HCT116 (cell line): ENCODE measurements at regions not wholly inside any gene's neighbourhood (a gene's known extent, or its start where the extent isn't known, plus 50 kb on each side); places are given as distances from the start of the nearest gene placed in this dataset.

ENCODE experiments used
- ATAC-seq: fragments of 200-7000 bp; cut with Tn5 transposase; 2 replicates; pipeline ENCODE4 v1.9.1; 2020; ENCODE audit warnings: mild to moderate bottlenecking, moderate library complexity
- BruUV-seq: library from RNA; stranded (reverse); fragments of 400-500 nt; replicated peaks from 2 replicates; lab custom pipeline; 2021; lab: Mats Ljungman, UMichigan
- CTCF ChIA-PET: fragments of 300-600 bp; sonication (Branson Sonifier 250); formaldehyde crosslinking; loops from one replicate; lab custom pipeline; 2021; ENCODE audit warnings: antibody characterized with exemption; lab: Charles Lee
- POLR2A ChIA-PET: fragments of 300-600, 350-600 bp; sonication (Branson Sonifier 250); formaldehyde crosslinking; loops from one replicate; lab custom pipeline; 2021; ENCODE audit warnings: antibody characterized with exemption; lab: Charles Lee
- RAD21 ChIA-PET, 2 experiments: fragments of 300-600 bp; sonication (Branson Sonifier 250); formaldehyde crosslinking; loops; one replicate each; lab custom pipeline; 2023; ENCODE audit warnings: low total read pairs in 2 of 2; ENCODE audit not compliant: uncharacterized antibody in 2 of 2, unreplicated experiment in 2 of 2, low non-redundant PET in 1 of 2; lab: Charles Lee
- DNase-seq: peaks from one replicate; pipeline ENCODE4 v3.0.0-alpha.2; 2010; ENCODE audit warnings: low read depth, low spot score
- H2AFZ ChIP-seq: fragments of 200-600 bp; shearing (Covaris generic), sonication (generic); 2 replicates; pipeline ENCODE4 v1.6.1; 2017; ENCODE audit warnings: low read depth, mixed run types, mixed read lengths, antibody characterized with exemption, low read length; ENCODE audit not compliant: poor library complexity, severe bottlenecking
- H3K27ac ChIP-seq: 2 replicates; pipeline ENCODE4 v1.5.1; 2012; ENCODE audit warnings: low read depth, low read length
- H3K27me3 ChIP-seq: fragments of 200-600 bp; sonication (generic); 2 replicates; pipeline ENCODE4 v1.6.1; 2016; ENCODE audit warnings: mixed run types, low read length, mixed read lengths; ENCODE audit not compliant: insufficient read depth
- H3K36me3 ChIP-seq, 2 experiments: fragments of 200-500 bp in 1 of 2; fragments of 200-600 bp in 1 of 2; sonication (Bioruptor generic) in 1 of 2; sonication (generic) in 1 of 2; 2 replicates each; pipeline versions ENCODE4 v1.5.1 to v1.6.1; 2014 to 2016; ENCODE audit warnings: low read length in 2 of 2, inconsistent platforms in 1 of 2, mixed read lengths in 1 of 2, mixed run types in 1 of 2; ENCODE audit not compliant: insufficient read depth in 2 of 2, control insufficient read depth in 1 of 2
- H3K4me1 ChIP-seq, 2 experiments: fragments of 200-600 bp in 1 of 2; sonication (generic) in 1 of 2; 2 replicates each; pipeline versions ENCODE4 v1.5.1 to v1.6.1; 2012 to 2017; ENCODE audit warnings: low read length in 2 of 2, inconsistent platforms in 1 of 2, mild to moderate bottlenecking in 1 of 2, mixed read lengths in 1 of 2, mixed run types in 1 of 2, moderate library complexity in 1 of 2; ENCODE audit not compliant: insufficient read depth in 2 of 2, control insufficient read depth in 1 of 2
- H3K4me2 ChIP-seq: fragments of 200-600 bp; sonication (generic); 2 replicates; pipeline ENCODE4 v1.6.1; 2017; ENCODE audit warnings: mixed run types, low read length, mixed read lengths
- H3K4me3 ChIP-seq, 2 experiments: fragments of 200-600 bp in 1 of 2; sonication (generic) in 1 of 2; replicated peaks in 1 of 2; 2 replicates each; pipeline ENCODE4 v1.5.1; 2011 to 2016; ENCODE audit warnings: low read length in 2 of 2, control low read depth in 1 of 2, low read depth in 1 of 2, mild to moderate bottlenecking in 1 of 2, mixed read lengths in 1 of 2, mixed run types in 1 of 2
- H3K79me2 ChIP-seq: fragments of 200-600 bp; sonication (generic); 2 replicates; pipeline ENCODE4 v1.6.1; 2017; ENCODE audit warnings: mild to moderate bottlenecking, mixed run types, low read length, moderate library complexity, mixed read lengths; ENCODE audit not compliant: insufficient read depth
- H3K9ac ChIP-seq: fragments of 200-600 bp; sonication (generic); 2 replicates; pipeline ENCODE4 v1.6.1; 2016; ENCODE audit warnings: low read length, mixed read lengths
- H3K9me2 ChIP-seq: fragments of 200-600 bp; sonication (generic), shearing (Covaris generic); 2 replicates; pipeline ENCODE4 v1.6.1; 2017; ENCODE audit warnings: mixed run types, mild to moderate bottlenecking, moderate library complexity; ENCODE audit not compliant: insufficient read depth
- H3K9me3 ChIP-seq, 2 experiments: fragments of 200-500 bp in 1 of 2; fragments of 200-600 bp in 1 of 2; sonication (Bioruptor generic) in 1 of 2; sonication (generic) in 1 of 2; 2 replicates each; pipeline ENCODE4 v1.6.1; 2014 to 2017; ENCODE audit warnings: low read length in 2 of 2, mixed read lengths in 2 of 2, inconsistent platforms in 1 of 2, low read depth in 1 of 2, mild to moderate bottlenecking in 1 of 2, mixed run types in 1 of 2, moderate library complexity in 1 of 2; ENCODE audit not compliant: control insufficient read depth in 1 of 2, insufficient read depth in 1 of 2
- H4K20me1 ChIP-seq: fragments of 200-600 bp; sonication (generic), shearing (Covaris generic); 2 replicates; pipeline ENCODE4 v1.6.1; 2017; ENCODE audit warnings: mixed run types, mild to moderate bottlenecking, moderate library complexity; ENCODE audit not compliant: insufficient read depth
- CBX3 ChIP-seq: IDR thresholded peaks from 2 replicates; pipeline ENCODE4 v1.6.1; 2012; ENCODE audit warnings: low read depth
- FOSL1 ChIP-seq: IDR thresholded peaks from 2 replicates; pipeline ENCODE4 v1.6.1; 2012; ENCODE audit warnings: low read depth
- JUND ChIP-seq: IDR thresholded peaks from 2 replicates; pipeline ENCODE4 v1.6.1; 2012
- POLR2A ChIP-seq: IDR thresholded peaks from 2 replicates; pipeline ENCODE4 v1.7.0; 2011; ENCODE audit warnings: borderline replicate concordance; ENCODE audit not compliant: insufficient read depth, insufficient read length; ENCODE audit errors: extremely low read depth
- SIN3A ChIP-seq: IDR thresholded peaks from 2 replicates; pipeline ENCODE4 v1.6.1; 2012; ENCODE audit warnings: low read depth
- SP1 ChIP-seq: IDR thresholded peaks from 2 replicates; pipeline ENCODE4 v1.6.1; 2012; ENCODE audit warnings: low read depth
- YY1 ChIP-seq: IDR thresholded peaks from 2 replicates; pipeline ENCODE4 v1.6.1; 2011; ENCODE audit warnings: low read length, low read depth, moderate library complexity, mild to moderate bottlenecking; ENCODE audit not compliant: insufficient replicate concordance; ENCODE audit errors: extremely low read depth
- ZFX ChIP-seq: fragments of 450-650 bp; IDR thresholded peaks from 2 replicates; pipeline ENCODE4 v1.6.1; 2017
- intact Hi-C: fragments of 100-400 bp; cut with micrococcal nuclease; formaldehyde crosslinking; loops from 2 replicates; pipeline ENCODE4 v1.10.0; 2022
- TF ChIP-seq, protein P1 (sequence below), 3 experiments: fragments of 200-600 bp in 1 of 3; sonication (generic) in 1 of 3; IDR thresholded peaks in 2 of 3; conservative IDR thresholded peaks in 1 of 3; 2 replicates each; pipeline ENCODE4 v1.5.1; 2012 to 2017; ENCODE audit warnings: low read depth in 2 of 3, low read length in 2 of 3, antibody characterized with exemption in 1 of 3, borderline replicate concordance in 1 of 3, control low read depth in 1 of 3, mild to moderate bottlenecking in 1 of 3, mixed read lengths in 1 of 3, mixed run types in 1 of 3, moderate library complexity in 1 of 3; ENCODE audit not compliant: insufficient read depth in 1 of 3
- TF ChIP-seq, protein P2 (sequence below): IDR thresholded peaks from 2 replicates; pipeline ENCODE4 v1.6.1; 2011; ENCODE audit warnings: mild to moderate bottlenecking, low read length, moderate library complexity; ENCODE audit not compliant: insufficient replicate concordance; ENCODE audit errors: extremely low read depth
- TF ChIP-seq, protein P3 (sequence below): IDR thresholded peaks from 2 replicates; pipeline ENCODE4 v1.6.1; 2012
- TF ChIP-seq, protein P4 (sequence below): IDR thresholded peaks from 2 replicates; pipeline ENCODE4 v1.6.1; 2012
- TF ChIP-seq, protein P5 (sequence below): IDR thresholded peaks from 2 replicates; pipeline ENCODE4 v1.6.1; 2012; ENCODE audit warnings: low read depth

DNA sequence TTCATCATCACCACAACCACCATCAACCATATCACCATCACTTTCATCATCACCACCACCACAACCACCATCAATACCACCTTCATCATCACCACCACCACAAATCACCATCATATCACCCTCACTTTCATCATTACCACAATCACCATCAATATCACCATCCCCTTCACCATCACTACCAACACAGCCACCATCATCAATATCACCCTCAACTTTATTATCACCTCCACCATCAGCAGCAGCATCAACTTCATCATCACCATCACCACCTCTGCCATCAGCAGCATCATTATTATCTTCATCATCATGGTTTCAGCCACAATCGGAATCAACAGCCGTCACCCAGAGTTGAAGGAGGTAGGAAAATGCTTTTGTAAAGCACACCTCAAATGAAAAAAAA lies 225.7 kb upstream of the SULF2 start:
- intact Hi-C loops = no loop called here
- CTCF ChIA-PET = no interaction called here
- TF ChIP-seq POLR2A (no peak), ZFX (no peak), CBX3 (no peak), FOSL1 (no peak), YY1 (no peak), JUND (no peak), SIN3A (no peak), SP1 (no peak)
- TF ChIP-seq, protein P1, sequence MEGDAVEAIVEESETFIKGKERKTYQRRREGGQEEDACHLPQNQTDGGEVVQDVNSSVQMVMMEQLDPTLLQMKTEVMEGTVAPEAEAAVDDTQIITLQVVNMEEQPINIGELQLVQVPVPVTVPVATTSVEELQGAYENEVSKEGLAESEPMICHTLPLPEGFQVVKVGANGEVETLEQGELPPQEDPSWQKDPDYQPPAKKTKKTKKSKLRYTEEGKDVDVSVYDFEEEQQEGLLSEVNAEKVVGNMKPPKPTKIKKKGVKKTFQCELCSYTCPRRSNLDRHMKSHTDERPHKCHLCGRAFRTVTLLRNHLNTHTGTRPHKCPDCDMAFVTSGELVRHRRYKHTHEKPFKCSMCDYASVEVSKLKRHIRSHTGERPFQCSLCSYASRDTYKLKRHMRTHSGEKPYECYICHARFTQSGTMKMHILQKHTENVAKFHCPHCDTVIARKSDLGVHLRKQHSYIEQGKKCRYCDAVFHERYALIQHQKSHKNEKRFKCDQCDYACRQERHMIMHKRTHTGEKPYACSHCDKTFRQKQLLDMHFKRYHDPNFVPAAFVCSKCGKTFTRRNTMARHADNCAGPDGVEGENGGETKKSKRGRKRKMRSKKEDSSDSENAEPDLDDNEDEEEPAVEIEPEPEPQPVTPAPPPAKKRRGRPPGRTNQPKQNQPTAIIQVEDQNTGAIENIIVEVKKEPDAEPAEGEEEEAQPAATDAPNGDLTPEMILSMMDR (IDR thresholded peaks at IDR 0.05 in 2 of 3, conservative IDR thresholded peaks at IDR 0.05 in 1 of 3; ENCODE audit: borderline replicate concordance in 1 of 3, insufficient read depth in 1 of 3, low read depth in 2 of 3, low read length in 2 of 3) = no peak
- TF ChIP-seq, protein P2, sequence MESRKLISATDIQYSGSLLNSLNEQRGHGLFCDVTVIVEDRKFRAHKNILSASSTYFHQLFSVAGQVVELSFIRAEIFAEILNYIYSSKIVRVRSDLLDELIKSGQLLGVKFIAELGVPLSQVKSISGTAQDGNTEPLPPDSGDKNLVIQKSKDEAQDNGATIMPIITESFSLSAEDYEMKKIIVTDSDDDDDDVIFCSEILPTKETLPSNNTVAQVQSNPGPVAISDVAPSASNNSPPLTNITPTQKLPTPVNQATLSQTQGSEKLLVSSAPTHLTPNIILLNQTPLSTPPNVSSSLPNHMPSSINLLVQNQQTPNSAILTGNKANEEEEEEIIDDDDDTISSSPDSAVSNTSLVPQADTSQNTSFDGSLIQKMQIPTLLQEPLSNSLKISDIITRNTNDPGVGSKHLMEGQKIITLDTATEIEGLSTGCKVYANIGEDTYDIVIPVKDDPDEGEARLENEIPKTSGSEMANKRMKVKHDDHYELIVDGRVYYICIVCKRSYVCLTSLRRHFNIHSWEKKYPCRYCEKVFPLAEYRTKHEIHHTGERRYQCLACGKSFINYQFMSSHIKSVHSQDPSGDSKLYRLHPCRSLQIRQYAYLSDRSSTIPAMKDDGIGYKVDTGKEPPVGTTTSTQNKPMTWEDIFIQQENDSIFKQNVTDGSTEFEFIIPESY = no peak
- TF ChIP-seq, protein P3, sequence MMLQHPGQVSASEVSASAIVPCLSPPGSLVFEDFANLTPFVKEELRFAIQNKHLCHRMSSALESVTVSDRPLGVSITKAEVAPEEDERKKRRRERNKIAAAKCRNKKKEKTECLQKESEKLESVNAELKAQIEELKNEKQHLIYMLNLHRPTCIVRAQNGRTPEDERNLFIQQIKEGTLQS = no peak
- TF ChIP-seq, protein P4, sequence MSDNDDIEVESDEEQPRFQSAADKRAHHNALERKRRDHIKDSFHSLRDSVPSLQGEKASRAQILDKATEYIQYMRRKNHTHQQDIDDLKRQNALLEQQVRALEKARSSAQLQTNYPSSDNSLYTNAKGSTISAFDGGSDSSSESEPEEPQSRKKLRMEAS = no peak
- TF ChIP-seq, protein P5, sequence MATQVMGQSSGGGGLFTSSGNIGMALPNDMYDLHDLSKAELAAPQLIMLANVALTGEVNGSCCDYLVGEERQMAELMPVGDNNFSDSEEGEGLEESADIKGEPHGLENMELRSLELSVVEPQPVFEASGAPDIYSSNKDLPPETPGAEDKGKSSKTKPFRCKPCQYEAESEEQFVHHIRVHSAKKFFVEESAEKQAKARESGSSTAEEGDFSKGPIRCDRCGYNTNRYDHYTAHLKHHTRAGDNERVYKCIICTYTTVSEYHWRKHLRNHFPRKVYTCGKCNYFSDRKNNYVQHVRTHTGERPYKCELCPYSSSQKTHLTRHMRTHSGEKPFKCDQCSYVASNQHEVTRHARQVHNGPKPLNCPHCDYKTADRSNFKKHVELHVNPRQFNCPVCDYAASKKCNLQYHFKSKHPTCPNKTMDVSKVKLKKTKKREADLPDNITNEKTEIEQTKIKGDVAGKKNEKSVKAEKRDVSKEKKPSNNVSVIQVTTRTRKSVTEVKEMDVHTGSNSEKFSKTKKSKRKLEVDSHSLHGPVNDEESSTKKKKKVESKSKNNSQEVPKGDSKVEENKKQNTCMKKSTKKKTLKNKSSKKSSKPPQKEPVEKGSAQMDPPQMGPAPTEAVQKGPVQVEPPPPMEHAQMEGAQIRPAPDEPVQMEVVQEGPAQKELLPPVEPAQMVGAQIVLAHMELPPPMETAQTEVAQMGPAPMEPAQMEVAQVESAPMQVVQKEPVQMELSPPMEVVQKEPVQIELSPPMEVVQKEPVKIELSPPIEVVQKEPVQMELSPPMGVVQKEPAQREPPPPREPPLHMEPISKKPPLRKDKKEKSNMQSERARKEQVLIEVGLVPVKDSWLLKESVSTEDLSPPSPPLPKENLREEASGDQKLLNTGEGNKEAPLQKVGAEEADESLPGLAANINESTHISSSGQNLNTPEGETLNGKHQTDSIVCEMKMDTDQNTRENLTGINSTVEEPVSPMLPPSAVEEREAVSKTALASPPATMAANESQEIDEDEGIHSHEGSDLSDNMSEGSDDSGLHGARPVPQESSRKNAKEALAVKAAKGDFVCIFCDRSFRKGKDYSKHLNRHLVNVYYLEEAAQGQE = no peak

More for the DNA sequence above, 225.7 kb upstream of the SULF2 start:
- no TSS peak for BruUV-seq
- peaks cover 4 to 9% of the 10 kb centered on the region in 2 experiments; a peak in 3 of 4 replicates for H3K9me3 ChIP-seq
- H4K20me1 ChIP-seq = no peaks in the 10 kb centered on the region
- no peak overlapping the region for H3K27ac ChIP-seq
- no peak overlapping the region for H3K4me3 ChIP-seq
- H3K79me2 ChIP-seq = no peaks in the 10 kb centered on the region
- H3K27me3 ChIP-seq = no peaks in the 10 kb centered on the region
- no peak for DNase-seq
- no peak overlapping the region for H3K9ac ChIP-seq
- no peak for ATAC-seq
- H3K9me2 ChIP-seq = no peaks in the 10 kb centered on the region
- H3K36me3 ChIP-seq = no peaks in the 10 kb centered on the region
- no peak overlapping the region for H3K4me2 ChIP-seq
- no peak overlapping the region for H2AFZ ChIP-seq
- POLR2A ChIA-PET = no interaction called here
- no peaks in the 10 kb centered on the region for H3K4me1 ChIP-seq
- RAD21 ChIA-PET = no interaction called here
